Suppressor macrophage (primary cell): ENCODE measurements at regions not wholly inside any gene's neighbourhood (a gene's known extent, or its start where the extent isn't known, plus 50 kb on each side); places are given as distances from the start of the nearest gene placed in this dataset.

ENCODE experiments used
- DNase-seq, 4 experiments: peaks; one replicate each; pipeline ENCODE4 v3.0.0-alpha.2; 2020 to 2022

- DNase-seq, result no peak
These were observed 679.0 kb upstream of the CA10 start for GRCh38 chr17:52837492-52837891.

DNA sequence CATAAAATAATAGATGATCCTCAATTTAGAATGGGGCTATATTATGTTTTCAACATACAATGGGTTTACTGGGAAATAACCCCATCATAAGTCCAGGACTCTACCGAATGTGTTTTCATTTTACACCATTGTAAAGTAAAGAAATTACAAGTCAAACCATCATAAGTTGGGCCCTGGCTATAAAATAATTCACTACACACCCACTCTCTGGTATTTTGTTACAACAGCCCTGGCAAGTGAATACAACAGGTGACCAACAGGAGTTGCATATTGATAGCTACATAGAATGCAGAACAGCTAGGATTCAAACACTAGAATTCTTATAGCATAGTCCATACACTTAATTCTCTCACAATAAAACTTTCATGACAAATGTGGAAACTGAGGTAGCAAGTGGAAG is 673.0 kb upstream of the CA10 start:
- no peak for DNase-seq

DNA sequence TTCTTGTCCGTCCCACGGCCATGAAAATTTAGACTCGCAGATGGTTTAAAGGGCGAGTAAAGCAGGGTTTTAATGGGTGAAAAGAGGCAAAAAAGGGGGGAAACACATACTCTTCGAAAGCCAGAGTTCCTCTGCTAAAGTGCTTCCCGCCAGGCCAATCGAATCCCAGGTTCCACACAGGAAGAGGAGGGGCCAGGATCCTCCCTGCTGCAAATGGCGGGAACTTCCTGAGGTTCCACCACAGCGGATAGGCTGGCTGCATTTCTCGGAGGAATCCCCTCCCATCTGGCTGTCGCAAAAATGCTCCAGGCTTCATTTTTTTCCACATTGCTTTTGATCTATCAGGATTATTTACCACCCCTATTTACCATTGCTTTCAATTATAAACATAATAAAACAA is 670.1 kb upstream of the CA10 start:
- no peak for DNase-seq

DNA sequence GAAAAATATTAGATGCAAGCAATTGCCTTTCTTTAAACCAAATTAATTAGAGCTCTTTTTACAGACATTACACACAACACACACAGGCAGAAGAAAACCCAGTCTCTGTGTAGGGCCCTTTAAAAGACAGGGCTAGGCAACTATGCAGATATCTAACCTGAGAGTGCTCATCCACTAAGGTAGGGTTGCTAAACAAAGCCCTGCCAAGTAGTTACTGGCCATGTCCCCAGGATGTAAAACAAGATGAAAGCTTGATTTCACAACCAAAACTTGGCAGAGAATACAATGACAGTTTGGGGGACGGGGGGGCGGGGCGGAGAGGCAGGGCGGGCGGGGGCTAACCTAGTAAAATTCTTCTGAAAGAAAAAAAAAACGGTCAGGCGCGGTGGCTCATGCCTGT is 669.0 kb upstream of the CA10 start:
- DNase-seq, result no peak

DNA sequence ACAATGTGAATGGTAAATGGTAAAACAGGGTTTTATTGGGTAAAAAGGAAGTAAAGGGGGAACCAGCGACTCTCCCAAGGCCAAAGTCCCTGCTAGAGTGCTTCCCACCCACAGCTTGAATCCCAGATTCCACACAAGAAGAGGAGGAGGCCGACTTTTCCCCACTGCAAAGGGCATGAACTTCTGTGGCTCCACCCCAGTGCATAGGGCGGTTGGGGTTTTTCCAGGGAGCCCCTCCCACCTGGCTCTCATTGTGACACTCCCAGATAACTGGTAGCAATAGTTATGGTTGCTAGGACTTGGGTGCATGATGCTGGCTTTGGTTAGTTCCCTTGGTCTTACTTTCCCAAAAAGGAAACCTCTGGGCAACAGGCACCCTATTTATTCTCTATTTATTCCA is 666.0 kb upstream of the CA10 start:
- DNase-seq, result no peak

- DNase-seq, result no peak
These were observed 664.6 kb upstream of the CA10 start for GRCh38 chr17:52823155-52823554.

DNA sequence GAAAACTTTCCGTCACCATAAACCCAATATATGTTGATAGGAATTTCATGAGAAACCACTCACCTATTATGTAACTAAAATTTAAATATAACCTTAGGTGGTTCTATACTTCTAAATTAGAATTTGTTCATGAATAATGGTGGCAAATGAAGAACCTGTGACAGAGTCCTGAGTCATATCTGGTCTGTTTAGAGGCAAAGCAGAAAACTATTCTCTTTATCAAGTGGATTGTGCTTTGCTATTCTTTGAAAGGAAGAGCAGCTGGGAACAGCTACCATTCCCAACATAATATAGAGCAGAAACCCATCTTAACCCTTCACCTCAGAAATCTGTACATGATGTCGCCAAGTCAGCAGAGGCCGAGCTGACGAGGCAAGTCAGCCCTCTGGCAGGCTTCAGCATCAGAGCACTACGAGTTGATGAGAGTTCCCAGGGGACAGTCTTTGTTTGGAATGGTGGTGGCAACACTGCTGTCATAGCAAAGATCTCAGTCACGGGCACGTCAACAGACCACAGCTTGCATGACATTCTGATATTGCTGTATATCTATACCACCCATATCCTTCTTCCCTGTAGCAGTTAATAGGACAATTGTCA is 631.9 kb upstream of the CA10 start:
- DNase-seq, result no peak

- no peak for DNase-seq
These were observed 631.3 kb upstream of the CA10 start for GRCh38 chr17:52789829-52790228.

DNA sequence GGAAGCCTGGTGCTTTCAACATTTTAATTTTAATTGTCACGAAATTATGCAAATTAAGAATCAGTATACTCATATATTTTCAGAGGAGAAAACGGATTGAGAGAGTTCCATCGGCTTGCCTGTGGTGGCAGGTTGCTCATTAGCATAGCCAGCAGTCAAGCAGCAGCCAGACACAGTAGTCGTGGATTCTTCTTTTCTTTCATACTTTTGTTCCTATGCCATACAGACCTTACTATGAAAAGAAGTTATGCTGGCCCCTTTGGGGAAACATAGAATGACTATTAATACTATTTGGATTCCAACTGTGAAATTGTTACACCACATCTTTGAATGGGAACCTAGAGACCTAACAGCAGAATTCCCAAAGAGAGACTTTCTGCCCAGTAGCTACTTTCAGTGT is 617.7 kb upstream of the CA10 start:
- no peak for DNase-seq

DNA sequence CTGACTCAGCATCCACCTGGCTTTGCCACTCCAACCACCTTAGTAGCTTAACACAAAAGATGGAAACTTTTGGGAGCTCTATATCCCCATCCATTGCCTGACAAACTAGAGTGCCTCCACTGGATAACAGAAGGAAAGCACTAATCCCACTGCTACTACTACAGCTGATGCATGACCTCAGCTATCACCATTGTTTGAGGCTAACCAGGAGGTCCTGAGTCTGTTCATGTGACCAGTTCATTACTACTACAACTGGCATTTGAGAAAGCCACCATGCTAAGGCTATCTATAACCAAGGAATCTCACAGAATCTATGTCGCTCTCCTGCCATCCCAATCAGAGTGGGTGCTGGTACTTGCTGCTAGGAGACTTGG is 604.3 kb upstream of the CA10 start:
- no peak for DNase-seq

DNA sequence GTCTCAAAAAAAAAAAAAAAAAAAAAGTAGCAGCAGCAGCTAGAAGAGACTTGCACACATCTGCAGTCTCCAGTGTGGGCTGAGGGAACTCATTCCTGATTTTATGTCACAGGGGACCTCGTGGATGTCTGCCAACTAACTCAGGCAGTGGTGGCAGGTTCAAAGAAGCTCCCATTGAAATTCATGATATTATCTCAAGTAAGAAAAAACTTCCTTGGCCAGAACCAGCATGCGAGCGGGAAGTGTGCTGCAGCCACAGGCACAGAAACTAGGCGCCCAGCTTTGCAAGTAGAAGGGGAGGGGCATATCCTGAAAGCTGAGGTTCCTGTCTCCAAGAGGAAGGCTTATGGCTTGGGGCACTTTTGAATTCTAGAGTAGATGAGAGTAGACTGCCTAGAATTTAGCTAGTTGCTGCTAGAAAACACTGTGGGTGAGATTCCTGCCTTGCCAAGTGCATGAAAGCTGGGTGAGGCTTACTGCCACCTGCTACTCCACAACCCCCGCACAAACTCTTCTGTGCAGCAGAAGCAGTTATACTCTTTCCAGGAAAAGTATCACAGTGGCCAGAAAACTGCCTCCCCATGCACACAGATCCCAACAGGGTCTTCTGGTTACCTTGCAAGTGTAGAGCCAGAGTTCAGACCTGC is 603.8 kb upstream of the CA10 start:
- DNase-seq, result no peak

DNA sequence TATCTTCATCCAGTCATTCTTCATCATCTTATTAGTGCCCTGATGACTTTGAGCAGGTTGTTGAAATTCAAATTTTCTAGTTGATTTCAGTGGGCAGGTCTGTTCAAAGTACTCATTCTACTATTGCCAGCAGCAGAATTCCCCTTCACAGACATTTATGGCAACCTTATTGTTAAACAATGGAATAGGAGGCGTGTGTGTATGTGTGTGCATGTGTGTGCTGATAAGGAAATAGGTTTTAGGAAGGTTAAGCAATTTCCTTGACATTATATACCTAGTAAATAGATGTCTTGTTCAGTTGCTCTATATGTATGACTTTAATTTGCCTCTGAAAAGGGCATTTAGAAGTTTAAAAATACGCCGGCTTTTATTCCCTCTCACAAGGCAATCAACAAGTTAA is 601.4 kb upstream of the CA10 start:
- DNase-seq, result no peak

GRCh38 chr17:52758481-52758880 is 600.0 kb upstream of the CA10 start:
- no peak for DNase-seq

GRCh38 chr17:52756746-52757145 is 598.2 kb upstream of the CA10 start:
- DNase-seq, result no peak

- DNase-seq, result no peak
These were observed 596.3 kb upstream of the CA10 start for GRCh38 chr17:52754838-52755237.

GRCh38 chr17:52751051-52751450 is 592.5 kb upstream of the CA10 start:
- no peak for DNase-seq

DNA sequence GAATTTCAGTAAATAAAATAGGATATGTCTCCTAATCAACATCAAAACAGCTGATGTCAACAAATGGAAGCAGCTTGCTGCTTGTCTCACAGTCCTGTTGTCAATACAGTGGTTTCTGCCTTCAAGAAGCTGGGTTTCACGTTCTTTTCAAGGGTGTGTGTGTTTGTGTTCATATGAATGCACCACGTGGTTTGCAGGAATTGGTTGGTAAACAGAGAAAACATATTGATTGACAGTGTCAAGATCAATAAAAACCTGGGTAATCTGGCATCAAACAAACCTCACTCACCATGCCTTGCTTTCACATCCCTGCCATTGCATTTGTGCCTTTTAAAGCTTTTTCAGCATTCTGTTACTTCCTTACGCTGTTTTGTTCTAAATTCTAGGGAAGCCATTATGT is 585.7 kb upstream of the CA10 start:
- no peak for DNase-seq

DNA sequence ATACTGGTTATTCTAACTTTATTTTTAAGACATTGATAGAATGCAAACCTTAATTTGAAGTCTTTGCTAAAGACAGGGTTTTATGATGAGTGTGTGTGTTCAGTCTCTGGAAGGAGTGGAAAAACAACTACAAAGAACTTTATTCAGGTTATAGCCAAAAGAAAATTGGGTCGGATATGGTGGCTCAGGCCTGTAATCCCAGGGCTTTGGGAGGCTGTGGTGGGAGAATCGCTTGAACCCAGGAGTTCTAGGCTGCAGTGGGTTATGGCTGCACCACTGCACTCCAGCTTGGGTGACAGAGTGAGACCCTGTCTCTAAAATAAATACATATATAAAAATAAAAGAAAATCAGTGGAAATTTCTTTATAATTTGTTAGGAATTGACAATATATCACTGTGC is 581.5 kb upstream of the CA10 start:
- DNase-seq, result no peak

- no peak for DNase-seq
These were observed 580.3 kb upstream of the CA10 start for GRCh38 chr17:52738791-52739190.

- DNase-seq, result no peak
These were observed 578.6 kb upstream of the CA10 start for GRCh38 chr17:52737071-52737470.

GRCh38 chr17:52732841-52733240 is 574.3 kb upstream of the CA10 start:
- DNase-seq, result no peak

GRCh38 chr17:52724578-52724977 is 566.1 kb upstream of the CA10 start:
- no peak for DNase-seq

GRCh38 chr17:52721910-52722309 is 563.4 kb upstream of the CA10 start:
- no peak for DNase-seq

- DNase-seq, result no peak
These were observed 551.9 kb upstream of the CA10 start for GRCh38 chr17:52710363-52710901.

GRCh38 chr17:52709724-52710123 is 551.2 kb upstream of the CA10 start:
- no peak for DNase-seq
